Panc1 (cell line): ENCODE measurements at regions not wholly inside any gene's neighbourhood (a gene's known extent, or its start where the extent isn't known, plus 50 kb on each side); places are given as distances from the start of the nearest gene placed in this dataset.
"Not testable (repeated sequence)": the region's sequence is repeated elsewhere in the genome, so short reads cannot be mapped to it uniquely, and the experiment has no call there.

Experiments used
- POLR2AphosphoS5 ChIP-seq: IDR thresholded peaks from 2 replicates; pipeline ENCODE4 v1.6.1; 2012; ENCODE audit warnings: mild to moderate bottlenecking, low read depth, low read length, moderate library complexity
- TCF7L2 ChIP-seq: IDR thresholded peaks from 2 replicates; pipeline ENCODE4 v1.6.1; 2011; ENCODE audit warnings: mild to moderate bottlenecking, low read depth, low read length, inconsistent platforms
- TF ChIP-seq, protein P1 (sequence below): fragments of 450-650 bp; IDR thresholded peaks from 2 replicates; pipeline ENCODE4 v1.5.1; 2017; ENCODE audit warnings: mild to moderate bottlenecking

DNA sequence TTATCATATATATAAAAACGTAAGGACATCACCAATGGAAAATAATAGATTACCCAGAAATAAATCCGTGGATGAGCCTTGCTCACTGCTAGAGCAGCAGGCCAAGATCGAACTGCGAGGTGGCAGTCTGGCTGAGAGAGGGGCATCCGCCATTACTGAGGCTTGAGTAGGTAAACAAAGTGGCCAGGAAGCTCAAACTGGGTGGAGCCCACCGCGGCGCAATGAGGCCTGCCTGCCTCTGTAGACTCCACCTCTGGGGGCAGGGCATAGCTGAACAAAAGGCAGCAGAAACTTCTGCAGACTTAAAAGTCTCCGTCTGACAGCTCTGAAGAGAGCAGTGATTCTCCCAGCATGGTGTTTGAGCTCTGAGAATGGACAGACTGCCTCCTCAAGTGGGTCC lies 1018.0 kb upstream of the SLC39A10 start:
- TF ChIP-seq, protein P1, sequence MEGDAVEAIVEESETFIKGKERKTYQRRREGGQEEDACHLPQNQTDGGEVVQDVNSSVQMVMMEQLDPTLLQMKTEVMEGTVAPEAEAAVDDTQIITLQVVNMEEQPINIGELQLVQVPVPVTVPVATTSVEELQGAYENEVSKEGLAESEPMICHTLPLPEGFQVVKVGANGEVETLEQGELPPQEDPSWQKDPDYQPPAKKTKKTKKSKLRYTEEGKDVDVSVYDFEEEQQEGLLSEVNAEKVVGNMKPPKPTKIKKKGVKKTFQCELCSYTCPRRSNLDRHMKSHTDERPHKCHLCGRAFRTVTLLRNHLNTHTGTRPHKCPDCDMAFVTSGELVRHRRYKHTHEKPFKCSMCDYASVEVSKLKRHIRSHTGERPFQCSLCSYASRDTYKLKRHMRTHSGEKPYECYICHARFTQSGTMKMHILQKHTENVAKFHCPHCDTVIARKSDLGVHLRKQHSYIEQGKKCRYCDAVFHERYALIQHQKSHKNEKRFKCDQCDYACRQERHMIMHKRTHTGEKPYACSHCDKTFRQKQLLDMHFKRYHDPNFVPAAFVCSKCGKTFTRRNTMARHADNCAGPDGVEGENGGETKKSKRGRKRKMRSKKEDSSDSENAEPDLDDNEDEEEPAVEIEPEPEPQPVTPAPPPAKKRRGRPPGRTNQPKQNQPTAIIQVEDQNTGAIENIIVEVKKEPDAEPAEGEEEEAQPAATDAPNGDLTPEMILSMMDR, result not testable (repeated sequence)
- not testable (repeated sequence) for TF ChIP-seq POLR2AphosphoS5, TCF7L2
